ENCODE measurements at regions not wholly inside any gene's neighbourhood (a gene's known extent, or its start where the extent isn't known, plus 50 kb on each side); places are given as distances from the start of the nearest gene placed in this dataset.
"Not testable (repeated sequence)": the region's sequence is repeated elsewhere in the genome, so short reads cannot be mapped to it uniquely, and the experiment has no call there.

- DNase-seq (ENCODE audit: low spot score): peak; percentile 39
These were observed 316.6 kb upstream of the NCKAP5 start for GRCh38 chr2:133884739-133885381.

DNA sequence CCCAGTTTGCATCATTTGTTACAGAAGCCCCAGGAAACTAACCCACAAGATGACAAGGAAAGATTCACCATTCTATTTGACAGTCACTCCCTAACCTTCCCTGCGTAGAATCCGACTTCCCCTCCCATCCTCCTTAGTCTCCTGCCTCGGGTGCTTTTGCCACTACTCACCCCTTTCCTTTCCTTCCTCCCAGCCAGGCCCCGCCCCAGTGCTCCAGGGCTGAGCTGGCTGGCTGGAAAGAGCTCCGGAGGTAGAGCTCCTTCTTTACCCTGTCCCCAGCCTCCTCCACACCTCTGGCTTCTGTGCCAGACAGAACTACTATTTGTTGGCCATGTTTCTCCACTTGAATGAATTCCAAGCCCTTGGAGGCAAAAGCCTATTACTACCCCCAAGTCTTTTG is 317.6 kb upstream of the NCKAP5 start:
- DNase-seq (ENCODE audit: low spot score): peak; percentile 30

- DNase-seq (ENCODE audit: low spot score): peak; percentile 84
These were observed 318.7 kb upstream of the NCKAP5 start for GRCh38 chr2:133886735-133887675.

DNA sequence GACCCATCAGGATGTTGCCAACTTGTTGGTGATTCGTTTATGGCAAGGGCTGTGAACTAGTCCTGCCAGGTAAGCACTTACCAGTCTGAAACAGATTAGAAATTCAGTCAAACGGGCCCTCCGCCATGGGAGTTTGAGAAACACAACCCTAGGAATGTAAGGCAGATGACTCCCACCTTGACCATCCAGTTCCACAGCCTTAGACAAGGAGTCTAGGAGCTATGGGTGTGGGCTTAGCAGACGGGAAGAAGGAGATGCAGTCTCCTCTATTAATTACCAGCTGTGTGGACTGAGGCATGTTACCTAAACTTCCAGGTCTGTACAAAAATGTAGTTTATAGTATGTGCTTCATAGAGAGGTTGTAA is 319.4 kb upstream of the NCKAP5 start:
- DNase-seq (ENCODE audit: low spot score): no peak

DNA sequence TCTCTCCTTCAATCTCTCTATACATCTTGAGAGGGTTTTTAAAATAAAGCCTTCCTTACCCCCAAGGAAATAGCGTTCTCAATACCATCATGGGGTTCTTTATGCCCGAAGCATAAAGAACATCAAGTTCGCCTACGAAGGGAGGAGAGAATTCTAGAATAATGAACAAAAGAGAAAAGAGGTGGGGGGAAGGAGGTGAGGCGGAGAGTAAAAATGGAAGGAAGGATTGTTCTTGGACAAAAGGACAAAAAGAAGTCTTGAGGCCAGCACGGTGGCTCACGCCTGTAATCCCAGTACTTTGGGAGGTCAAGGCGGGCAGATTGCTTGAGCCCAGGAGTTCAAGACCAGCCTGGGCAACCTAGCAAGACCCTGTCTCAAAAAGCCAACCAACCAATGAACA is 319.8 kb upstream of the NCKAP5 start:
- no peak for DNase-seq (ENCODE audit: low spot score)

DNA sequence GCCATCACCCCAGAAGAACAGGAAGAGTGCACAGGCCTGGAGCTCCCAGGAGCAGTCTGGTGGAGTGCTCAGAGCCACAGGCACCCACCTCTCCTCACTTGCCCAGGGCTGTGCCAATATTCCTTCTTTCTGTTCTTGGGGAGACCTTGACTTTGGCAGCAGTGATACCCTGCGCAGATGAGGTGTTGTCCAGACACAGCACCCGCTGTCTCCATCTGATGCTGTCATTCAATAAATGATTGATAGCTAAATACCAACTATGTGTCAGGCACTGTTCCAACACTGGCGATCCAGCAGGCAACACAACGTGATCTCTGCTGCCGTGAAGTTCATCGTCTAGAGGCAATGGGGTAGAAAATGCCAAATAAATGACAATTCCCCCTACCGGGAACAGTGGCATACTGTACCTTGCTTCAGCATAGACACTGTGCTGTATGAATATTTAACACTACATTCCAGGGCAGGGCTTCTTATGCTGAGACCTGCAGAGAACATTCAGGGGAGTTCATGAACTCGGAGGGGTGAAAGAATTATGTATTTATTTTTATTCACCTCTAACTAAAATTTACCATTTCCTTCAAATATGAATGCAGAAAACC is 320.5 kb upstream of the NCKAP5 start:
- DNase-seq (ENCODE audit: low spot score): no peak

- no peak for DNase-seq (ENCODE audit: low spot score)
These were observed 324.2 kb upstream of the NCKAP5 start for GRCh38 chr2:133892352-133892913.

DNA sequence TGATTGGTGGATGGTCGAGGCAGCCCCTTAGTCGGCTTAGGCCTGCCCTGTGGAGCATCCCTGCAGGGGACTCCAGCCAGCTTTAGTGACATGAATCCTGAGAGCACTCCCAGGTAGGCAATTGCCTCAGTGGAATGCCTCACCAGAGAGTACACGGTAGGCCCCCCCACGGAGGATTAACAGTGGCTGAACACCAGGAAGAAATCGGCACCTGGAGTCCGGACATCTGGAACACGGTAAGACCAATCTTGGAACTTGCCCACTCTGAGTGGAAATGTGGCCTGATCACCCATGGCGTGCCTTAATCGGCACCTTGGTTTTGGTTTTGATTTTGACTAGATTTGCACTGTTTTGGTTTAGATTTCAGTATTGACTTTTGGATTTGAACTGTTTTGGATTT is 326.2 kb upstream of the NCKAP5 start:
- DNase-seq (ENCODE audit: low spot score): no peak

- not testable (repeated sequence) for DNase-seq (ENCODE audit: low spot score)
These were observed 329.6 kb upstream of the NCKAP5 start for GRCh38 chr2:133897838-133898237.

GRCh38 chr2:133900909-133901308 is 332.6 kb upstream of the NCKAP5 start:
- DNase-seq (ENCODE audit: low spot score): no peak

- DNase-seq (ENCODE audit: low spot score): no peak
These were observed 338.1 kb upstream of the NCKAP5 start for GRCh38 chr2:133906396-133906795.

- no peak for DNase-seq (ENCODE audit: low spot score)
These were observed 338.7 kb upstream of the NCKAP5 start for GRCh38 chr2:133906926-133907325.

DNA sequence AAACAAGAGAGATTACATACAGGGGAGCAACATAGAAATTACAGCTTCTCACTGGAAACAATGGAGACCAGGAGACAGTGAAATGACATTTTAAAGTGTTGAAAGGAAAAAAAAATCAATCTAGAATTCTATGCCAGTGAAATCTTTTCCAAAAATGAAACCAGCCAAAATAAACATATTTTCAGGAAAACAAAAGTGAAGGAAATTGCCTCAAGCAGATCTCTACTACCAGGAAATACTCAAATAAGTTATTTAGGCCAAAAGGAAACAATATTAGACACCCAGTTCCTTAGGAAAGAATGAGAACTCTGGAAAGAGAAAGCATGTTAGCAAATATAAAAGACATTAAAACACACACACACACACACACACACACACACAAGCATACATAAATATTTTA is 339.9 kb upstream of the NCKAP5 start:
- DNase-seq (ENCODE audit: low spot score): no peak

GRCh38 chr2:133918141-133918540 is 335.7 kb upstream of the MGAT5 start:
- no peak for DNase-seq (ENCODE audit: low spot score)

DNA sequence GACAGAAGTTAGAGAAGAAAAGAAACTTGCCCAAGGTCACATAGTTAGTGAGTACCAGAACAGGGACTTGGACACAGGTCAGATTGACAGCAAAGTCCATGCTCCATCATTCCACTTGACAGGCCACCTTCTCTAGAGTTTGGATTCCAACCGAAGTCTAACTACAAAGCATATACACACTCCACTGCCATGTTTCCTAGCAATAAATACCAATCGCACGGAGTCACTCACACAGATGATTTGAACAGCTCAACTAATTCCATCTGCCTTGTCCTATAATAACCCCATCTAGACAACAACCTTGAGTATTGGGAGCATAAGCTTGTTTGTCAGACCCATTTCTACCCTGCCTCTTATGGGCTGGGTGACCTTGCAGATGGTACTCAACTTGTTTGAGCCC is 334.6 kb upstream of the MGAT5 start:
- DNase-seq (ENCODE audit: low spot score): no peak

GRCh38 chr2:133927894-133928293 is 326.0 kb upstream of the MGAT5 start:
- no peak for DNase-seq (ENCODE audit: low spot score)

DNA sequence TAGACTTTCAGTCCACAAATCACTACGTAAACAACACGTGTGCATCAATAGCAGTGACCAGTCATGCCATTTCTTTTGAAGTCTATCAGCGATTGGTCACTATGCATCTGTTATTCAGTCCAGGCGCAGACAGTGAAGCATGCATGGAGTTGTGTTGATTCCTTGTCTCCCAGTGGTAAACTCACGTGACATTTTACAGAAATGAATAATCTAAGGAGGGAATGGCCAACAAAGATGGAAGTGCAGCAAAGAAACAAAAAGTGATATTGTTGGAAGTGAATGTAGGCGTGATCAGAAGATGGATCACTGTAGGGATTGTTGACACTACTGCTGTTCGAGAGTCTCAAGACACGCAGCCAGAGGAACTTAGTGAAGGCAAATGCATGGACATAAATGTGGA is 317.8 kb upstream of the MGAT5 start:
- DNase-seq (ENCODE audit: low spot score): no peak

GRCh38 chr2:133936601-133937000 is 317.3 kb upstream of the MGAT5 start:
- no peak for DNase-seq (ENCODE audit: low spot score)

GRCh38 chr2:133937669-133938068 is 316.2 kb upstream of the MGAT5 start:
- no peak for DNase-seq (ENCODE audit: low spot score)

GRCh38 chr2:133940134-133940533 is 313.7 kb upstream of the MGAT5 start:
- DNase-seq (ENCODE audit: low spot score): no peak

DNA sequence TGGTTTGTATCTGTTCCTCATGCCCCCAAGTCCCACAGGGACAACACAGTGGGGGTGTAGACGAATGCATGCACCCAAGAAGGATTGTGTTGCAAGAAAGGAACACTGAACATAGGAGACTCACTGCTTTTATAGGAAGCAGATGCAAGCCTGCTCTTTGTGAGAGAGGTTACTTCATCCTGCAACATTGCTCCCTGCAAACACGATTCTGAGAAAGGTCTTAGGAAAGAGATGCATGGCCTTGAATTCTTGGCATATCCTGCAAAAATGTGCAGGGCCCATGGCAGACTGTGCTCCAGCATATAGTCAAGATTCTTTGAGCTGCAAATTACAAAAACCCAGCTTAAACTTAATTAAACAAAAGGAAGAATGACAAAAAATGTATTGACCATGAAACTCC is 312.2 kb upstream of the MGAT5 start:
- no peak for DNase-seq (ENCODE audit: low spot score)

GRCh38 chr2:133942398-133942797 is 311.5 kb upstream of the MGAT5 start:
- DNase-seq (ENCODE audit: low spot score): no peak

DNA sequence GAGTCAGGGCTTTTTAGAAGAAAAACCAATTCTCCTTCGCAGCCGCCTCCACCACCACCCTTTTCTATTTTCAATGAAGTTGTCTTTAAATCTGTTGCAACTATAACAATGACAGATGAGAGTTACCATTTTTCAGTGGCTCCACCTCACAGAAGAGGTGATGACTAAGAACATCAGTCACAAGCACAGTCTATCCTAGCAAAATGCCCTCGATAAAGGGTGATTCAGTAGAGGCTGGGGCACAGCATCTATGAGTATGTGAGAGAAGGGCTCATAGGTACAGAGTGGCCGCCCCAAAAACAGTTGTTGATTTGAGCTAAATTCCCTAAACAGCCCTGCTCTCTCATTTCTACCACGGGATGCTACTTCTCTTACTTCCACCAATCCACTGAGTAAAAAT is 310.8 kb upstream of the MGAT5 start:
- no peak for DNase-seq (ENCODE audit: low spot score)

All from AG20443 (cell line).